SK-N-SH (cell line): ENCODE measurements at regions not wholly inside any gene's neighbourhood (a gene's known extent, or its start where the extent isn't known, plus 50 kb on each side); places are given as distances from the start of the nearest gene placed in this dataset.

ENCODE experiments used
- CTCF ChIA-PET: fragments of 300-600, 350-600 bp; formaldehyde crosslinking; extraction: SDS; loops from one replicate; lab custom pipeline; 2021; lab: Yijun Ruan, JAX
- POLR2A ChIA-PET: fragments of 350-600 bp; sonication (Branson Sonifier 250); formaldehyde crosslinking; extraction: SDS; loops from one replicate; lab custom pipeline; 2020; ENCODE audit warnings: antibody characterized with exemption, inconsistent platforms; lab: Yijun Ruan, JAX
- DNase-seq: peaks from one replicate; pipeline ENCODE4 v3.0.0; 2012
- H2AFZ ChIP-seq: fragments of 200-600 bp; sonication (generic); 2 replicates; pipeline ENCODE4 v1.8.1; 2016; ENCODE audit warnings: antibody characterized with exemption, mild to moderate bottlenecking, low read depth
- H3F3A ChIP-seq: fragments of 200-600 bp; sonication (generic); replicated peaks from 2 replicates; pipeline ENCODE3; 2016; ENCODE audit warnings: antibody characterized with exemption, mild to moderate bottlenecking; ENCODE audit not compliant: insufficient read depth
- H3K27ac ChIP-seq, 2 experiments: fragments of 200-500 bp in 1 of 2; fragments of 200-600 bp in 1 of 2; sonication (Bioruptor generic) in 1 of 2; sonication (generic), shearing (Covaris generic) in 1 of 2; 2 replicates each; pipeline versions ENCODE4 v1.5.1 to v1.6.1; 2014 to 2016; ENCODE audit warnings: low read depth in 2 of 2, inconsistent platforms in 1 of 2, low read length in 1 of 2, mild to moderate bottlenecking in 1 of 2, mixed read lengths in 1 of 2
- H3K27me3 ChIP-seq: fragments of 200-600 bp; sonication (generic), shearing (Covaris generic); 2 replicates; pipeline ENCODE4 v1.6.1; 2016; ENCODE audit warnings: mixed run types; ENCODE audit not compliant: insufficient read depth
- H3K36me3 ChIP-seq, 2 experiments: fragments of 200-500 bp in 1 of 2; fragments of 200-600 bp in 1 of 2; sonication (Bioruptor generic) in 1 of 2; sonication (generic) in 1 of 2; replicated peaks in 1 of 2; 2 replicates each; pipeline versions ENCODE3 to v1.5.1; 2014 to 2016; ENCODE audit warnings: low read length in 1 of 2, mild to moderate bottlenecking in 1 of 2; ENCODE audit not compliant: insufficient read depth in 2 of 2, control insufficient read depth in 1 of 2
- H3K4me1 ChIP-seq, 2 experiments: fragments of 200-500 bp in 1 of 2; fragments of 200-600 bp in 1 of 2; sonication (Bioruptor generic) in 1 of 2; sonication (generic), shearing (Covaris generic) in 1 of 2; 2 replicates each; pipeline versions ENCODE4 v1.5.1 to v1.6.1; 2014 to 2016; ENCODE audit warnings: low read depth in 1 of 2, low read length in 1 of 2, mixed run types in 1 of 2; ENCODE audit not compliant: insufficient read depth in 2 of 2, control insufficient read depth in 1 of 2
- H3K4me2 ChIP-seq: fragments of 200-600 bp; sonication (generic), shearing (Covaris generic); 2 replicates; pipeline ENCODE4 v1.6.1; 2017; ENCODE audit warnings: mixed run types
- H3K4me3 ChIP-seq, 2 experiments: fragments of 200-500 bp in 1 of 2; fragments of 200-600 bp in 1 of 2; sonication (Bioruptor generic) in 1 of 2; sonication (generic), shearing (Covaris generic) in 1 of 2; 2 replicates each; pipeline versions ENCODE4 v1.5.1 to v1.8.1; 2014 to 2016; ENCODE audit warnings: low read depth in 2 of 2, inconsistent platforms in 1 of 2, low read length in 1 of 2, mild to moderate bottlenecking in 1 of 2, mixed read lengths in 1 of 2, moderate library complexity in 1 of 2
- H3K79me2 ChIP-seq: fragments of 200-600 bp; sonication (generic); 2 replicates; pipeline ENCODE4 v1.8.1; 2017; ENCODE audit warnings: mild to moderate bottlenecking; ENCODE audit not compliant: insufficient read depth
- H3K9ac ChIP-seq: fragments of 200-600 bp; sonication (generic); 2 replicates; pipeline ENCODE4 v1.6.1; 2017; ENCODE audit warnings: mixed run types
- H3K9me2 ChIP-seq: fragments of 200-600 bp; sonication (generic); 2 replicates; pipeline ENCODE4 v1.6.1; 2017; ENCODE audit warnings: mixed run types
- H3K9me3 ChIP-seq: fragments of 200-600 bp; sonication (generic); 2 replicates; pipeline ENCODE4 v1.6.1; 2017; ENCODE audit warnings: mixed run types, mild to moderate bottlenecking, moderate library complexity
- H4K20me1 ChIP-seq: fragments of 200-600 bp; sonication (generic); 2 replicates; pipeline ENCODE4 v1.6.1; 2017; ENCODE audit warnings: mild to moderate bottlenecking, mixed run types; ENCODE audit not compliant: insufficient read depth
- EP300 ChIP-seq, 2 experiments: IDR thresholded peaks; 2 replicates each; pipeline versions ENCODE4 v1.4.0 to v1.6.1; 2012; ENCODE audit warnings: borderline replicate concordance in 1 of 2, low read depth in 1 of 2, low read length in 1 of 2
- EZH2phosphoT487 ChIP-seq: fragments of 200-600 bp; sonication (generic); IDR thresholded peaks from 2 replicates; pipeline ENCODE4 v1.6.1; 2017; ENCODE audit warnings: low read depth, mixed run types, mild to moderate bottlenecking, antibody characterized with exemption, moderate library complexity, borderline replicate concordance
- GABPA ChIP-seq: IDR thresholded peaks from 2 replicates; pipeline ENCODE4 v1.4.0; 2012; ENCODE audit warnings: low read depth, mild to moderate bottlenecking
- MAX ChIP-seq: IDR thresholded peaks from 2 replicates; pipeline ENCODE4 v1.4.0; 2012; ENCODE audit warnings: low read depth
- MEF2A ChIP-seq: IDR thresholded peaks from 2 replicates; pipeline ENCODE4 v1.4.0; 2012; ENCODE audit warnings: low read depth, borderline replicate concordance
- MXI1 ChIP-seq: IDR thresholded peaks from 2 replicates; pipeline ENCODE4 v1.6.1; 2012; ENCODE audit warnings: mild to moderate bottlenecking, low read depth, low read length, improper control_type of control experiment
- NFIC ChIP-seq: IDR thresholded peaks from 2 replicates; pipeline ENCODE4 v1.4.0; 2012; ENCODE audit warnings: borderline replicate concordance
- NRF1 ChIP-seq: IDR thresholded peaks from 2 replicates; pipeline ENCODE4 v1.6.1; 2012; ENCODE audit warnings: low read depth, mild to moderate bottlenecking, low read length
- RFX5 ChIP-seq: IDR thresholded peaks from 2 replicates; pipeline ENCODE4 v1.6.1; 2012; ENCODE audit warnings: mild to moderate bottlenecking, improper control_type of control experiment, low read length
- SMC3 ChIP-seq: IDR thresholded peaks from 2 replicates; pipeline ENCODE4 v1.6.1; 2012; ENCODE audit warnings: low read depth, low read length, improper control_type of control experiment
- TAF1 ChIP-seq: IDR thresholded peaks from 2 replicates; pipeline ENCODE4 v1.6.1; 2012; ENCODE audit warnings: low read depth, mild to moderate bottlenecking, low read length, moderate library complexity, borderline replicate concordance
- TCF12 ChIP-seq: IDR thresholded peaks from 2 replicates; pipeline ENCODE4 v1.4.0; 2012
- WGBS: methylation state at CpG from one replicate; pipeline ENCODE4 v1.1.6; 2017; ENCODE audit warnings: low lambda C conversion rate; 5-methylcytosine and 5-hydroxymethylcytosine counted together
- TF ChIP-seq, protein P1 (sequence below): fragments of 150-350 bp; IDR thresholded peaks from 2 replicates; pipeline ENCODE4 v1.6.1; 2017; ENCODE audit warnings: antibody characterized with exemption, low read length, low read depth, borderline replicate concordance
- TF ChIP-seq, protein P2 (sequence below): fragments of 200-600 bp; sonication (generic); IDR thresholded peaks from 2 replicates; pipeline ENCODE4 v1.6.1; 2017; ENCODE audit warnings: antibody characterized with exemption, mild to moderate bottlenecking, moderate library complexity

GRCh38 chr1:79281442-79281841 lies 274.9 kb upstream of the ADGRL4 start:
- ChIA-PET POLR2A (no interaction called here), CTCF (interaction anchor here (1.1 kb wide), 1 partner anchor 30 kb away, joined by 3 read pairs; no protein-coding TSS in a partner anchor)
- no peak overlapping the region for H3K4me3 ChIP-seq
- no peaks in the 10 kb centered on the region for H4K20me1 ChIP-seq
- no peak overlapping the region for H3K27ac ChIP-seq
- H3K4me2 ChIP-seq, result no peak overlapping the region
- no peak overlapping the region for H3K9ac ChIP-seq
- H3K4me1 ChIP-seq, result no peaks in the 10 kb centered on the region
- no peaks in the 10 kb centered on the region for H3K79me2 ChIP-seq
- H3K36me3 ChIP-seq, result no peaks in the 10 kb centered on the region
- no peak for DNase-seq
- no peaks in the 10 kb centered on the region for H3K9me3 ChIP-seq
- no peak overlapping the region; the same call in 1 of the 2 replicates for H2AFZ ChIP-seq
- no peaks in the 10 kb centered on the region for H3F3A ChIP-seq
- 74% methylated on average over 6 of the region's 6 CpGs for WGBS
- H3K27me3 ChIP-seq, result no peaks in the 10 kb centered on the region
- no peak for TF ChIP-seq TCF12
- TF ChIP-seq EZH2phosphoT487, result no peak
- no peak for TF ChIP-seq EP300 (IDR thresholded peaks at IDR 0.05; ENCODE audit: borderline replicate concordance in 1 of 2, low read depth in 1 of 2, low read length in 1 of 2)
- no peak for TF ChIP-seq MEF2A
- no peak for TF ChIP-seq NRF1
- TF ChIP-seq, protein P1, sequence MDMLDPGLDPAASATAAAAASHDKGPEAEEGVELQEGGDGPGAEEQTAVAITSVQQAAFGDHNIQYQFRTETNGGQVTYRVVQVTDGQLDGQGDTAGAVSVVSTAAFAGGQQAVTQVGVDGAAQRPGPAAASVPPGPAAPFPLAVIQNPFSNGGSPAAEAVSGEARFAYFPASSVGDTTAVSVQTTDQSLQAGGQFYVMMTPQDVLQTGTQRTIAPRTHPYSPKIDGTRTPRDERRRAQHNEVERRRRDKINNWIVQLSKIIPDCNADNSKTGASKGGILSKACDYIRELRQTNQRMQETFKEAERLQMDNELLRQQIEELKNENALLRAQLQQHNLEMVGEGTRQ, result no peak
- TF ChIP-seq RFX5, result no peak
- TF ChIP-seq, protein P2, sequence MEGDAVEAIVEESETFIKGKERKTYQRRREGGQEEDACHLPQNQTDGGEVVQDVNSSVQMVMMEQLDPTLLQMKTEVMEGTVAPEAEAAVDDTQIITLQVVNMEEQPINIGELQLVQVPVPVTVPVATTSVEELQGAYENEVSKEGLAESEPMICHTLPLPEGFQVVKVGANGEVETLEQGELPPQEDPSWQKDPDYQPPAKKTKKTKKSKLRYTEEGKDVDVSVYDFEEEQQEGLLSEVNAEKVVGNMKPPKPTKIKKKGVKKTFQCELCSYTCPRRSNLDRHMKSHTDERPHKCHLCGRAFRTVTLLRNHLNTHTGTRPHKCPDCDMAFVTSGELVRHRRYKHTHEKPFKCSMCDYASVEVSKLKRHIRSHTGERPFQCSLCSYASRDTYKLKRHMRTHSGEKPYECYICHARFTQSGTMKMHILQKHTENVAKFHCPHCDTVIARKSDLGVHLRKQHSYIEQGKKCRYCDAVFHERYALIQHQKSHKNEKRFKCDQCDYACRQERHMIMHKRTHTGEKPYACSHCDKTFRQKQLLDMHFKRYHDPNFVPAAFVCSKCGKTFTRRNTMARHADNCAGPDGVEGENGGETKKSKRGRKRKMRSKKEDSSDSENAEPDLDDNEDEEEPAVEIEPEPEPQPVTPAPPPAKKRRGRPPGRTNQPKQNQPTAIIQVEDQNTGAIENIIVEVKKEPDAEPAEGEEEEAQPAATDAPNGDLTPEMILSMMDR, result no peak
- TF ChIP-seq MXI1, result no peak
- no peak for TF ChIP-seq SMC3
- no peak for TF ChIP-seq TAF1
- TF ChIP-seq GABPA, result no peak
- no peak for TF ChIP-seq NFIC
- no peaks in the 10 kb centered on the region for H3K9me2 ChIP-seq

- Histone ChIP-seq H4K20me1 (no peaks in the 10 kb centered on the region), H3K36me3 (no peaks in the 10 kb centered on the region), H2AFZ (no peak overlapping the region), H3F3A (no peaks in the 10 kb centered on the region), H3K79me2 (no peaks in the 10 kb centered on the region), H3K9ac (no peak overlapping the region), H3K27me3 (no peaks in the 10 kb centered on the region), H3K9me3 (no peaks in the 10 kb centered on the region), H3K27ac (no peak overlapping the region), H3K4me2 (no peak overlapping the region), H3K4me3 (no peak overlapping the region), H3K4me1 (no peaks in the 10 kb centered on the region), H3K9me2 (no peaks in the 10 kb centered on the region)
- ChIA-PET CTCF (interaction anchor here (2.1 kb wide), 1 partner anchor 82 kb away, joined by 5 read pairs; no protein-coding TSS in a partner anchor), POLR2A (no interaction called here)
- no peak for DNase-seq
- TF ChIP-seq MAX, result no peak
- no peak for TF ChIP-seq EZH2phosphoT487
- WGBS, result 80% methylated on average over 1 of the region's 1 CpG
Observed at GRCh38 chr1:79271759-79272158, 265.2 kb upstream of the ADGRL4 start.
